A549 (cell line): ENCODE measurements at regions not wholly inside any gene's neighbourhood (a gene's known extent, or its start where the extent isn't known, plus 50 kb on each side); places are given as distances from the start of the nearest gene placed in this dataset.

Experiments
- CEBPB ChIP-seq, 2 experiments: fragments of >200 bp in 1 of 2; sonication (Bioruptor Twin) in 1 of 2; formaldehyde crosslinking in 1 of 2; IDR thresholded peaks; 2 replicates each; pipeline ENCODE4 v1.6.1; 2012 to 2016
- CTCF ChIP-seq: fragments of >200 bp; sonication (Bioruptor Twin); formaldehyde crosslinking; IDR thresholded peaks from 3 replicates; pipeline ENCODE4 v1.5.1; 2016
- EP300 ChIP-seq, 2 experiments: fragments of >200 bp; sonication (Bioruptor Twin); formaldehyde crosslinking; IDR thresholded peaks; 2 replicates in 1 of 2; 3 replicates in 1 of 2; pipeline ENCODE4 v1.6.1; 2016 to 2017
- HMGXB4 ChIP-seq: fragments of 250-450 bp; sonication (Bioruptor Pico); IDR thresholded peaks from 2 replicates; pipeline ENCODE4 v1.5.0; 2021; ENCODE audit warnings: mild to moderate bottlenecking, moderate library complexity, borderline replicate concordance
- POLR2A ChIP-seq: IDR thresholded peaks from 2 replicates; pipeline ENCODE4 v1.6.1; 2012; ENCODE audit warnings: mild to moderate bottlenecking, low read length
- POLR2AphosphoS2 ChIP-seq: conservative IDR thresholded peaks from 2 replicates; pipeline ENCODE4 v1.6.1; 2012; ENCODE audit warnings: low read length, improper control_type of control experiment, inconsistent platforms
- RARB ChIP-seq: fragments of 250-450 bp; sonication (Bioruptor Pico); IDR thresholded peaks from 2 replicates; pipeline ENCODE4 v1.8.0; 2021; ENCODE audit warnings: mild to moderate bottlenecking, moderate library complexity
- RCOR1 ChIP-seq: fragments of 150-350 bp; IDR thresholded peaks from 2 replicates; pipeline ENCODE4 v1.6.1; 2014; ENCODE audit warnings: antibody characterized with exemption, low read length, low read depth
- TP53 ChIP-seq: fragments of 250-450 bp; sonication (Bioruptor Pico); IDR thresholded peaks from 2 replicates; pipeline ENCODE4 v1.5.0; 2021; ENCODE audit warnings: mild to moderate bottlenecking, moderate library complexity
- ZFP36 ChIP-seq: fragments of 450-650 bp; IDR thresholded peaks from 2 replicates; pipeline ENCODE4 v1.6.1; 2014; ENCODE audit warnings: borderline replicate concordance; ENCODE audit not compliant: partially characterized antibody

- TF ChIP-seq EP300 (IDR thresholded peaks at IDR 0.05) (no peak), RCOR1 (no peak), CEBPB (IDR thresholded peaks at IDR 0.05) (no peak), POLR2A (no peak), TP53 (CRISPR knock-in tag) (no peak), CTCF (no peak), HMGXB4 (CRISPR knock-in tag) (no peak), POLR2AphosphoS2 (no peak), ZFP36 (no peak), RARB (no peak)
Observed at GRCh38 chr3:144341471-144341870, 369.8 kb downstream of the DIPK2A start.
